ENCODE measurements at regions not wholly inside any gene's neighbourhood (a gene's known extent, or its start where the extent isn't known, plus 50 kb on each side); places are given as distances from the start of the nearest gene placed in this dataset.

DNA sequence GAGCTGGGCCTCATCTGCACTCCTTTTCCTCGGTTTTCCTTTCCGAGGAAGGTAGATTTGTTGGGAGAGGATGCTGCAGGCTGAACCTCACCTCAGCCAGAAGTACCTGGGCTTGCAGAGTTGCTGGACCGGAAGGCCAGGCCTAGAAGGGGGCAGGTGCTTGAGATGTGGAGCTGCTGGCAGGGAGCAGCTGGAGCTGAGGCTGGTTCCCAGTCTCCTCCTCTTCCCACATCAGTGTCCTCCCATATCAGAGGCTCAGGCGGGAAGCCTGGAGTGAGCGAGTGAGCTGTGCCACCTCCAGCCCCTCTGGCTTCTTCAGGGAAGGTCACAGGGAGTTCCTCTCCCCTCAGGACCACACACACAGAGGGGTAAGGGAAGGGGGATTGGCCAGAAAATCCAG, 259.4 kb downstream of the GADD45G start:
- TF ChIP-seq POLR2AphosphoS5 (IDR thresholded peaks at IDR 0.05) (no peak), POLR2A (IDR thresholded peaks at IDR 0.05) (no peak)
- TF ChIP-seq, protein P1, sequence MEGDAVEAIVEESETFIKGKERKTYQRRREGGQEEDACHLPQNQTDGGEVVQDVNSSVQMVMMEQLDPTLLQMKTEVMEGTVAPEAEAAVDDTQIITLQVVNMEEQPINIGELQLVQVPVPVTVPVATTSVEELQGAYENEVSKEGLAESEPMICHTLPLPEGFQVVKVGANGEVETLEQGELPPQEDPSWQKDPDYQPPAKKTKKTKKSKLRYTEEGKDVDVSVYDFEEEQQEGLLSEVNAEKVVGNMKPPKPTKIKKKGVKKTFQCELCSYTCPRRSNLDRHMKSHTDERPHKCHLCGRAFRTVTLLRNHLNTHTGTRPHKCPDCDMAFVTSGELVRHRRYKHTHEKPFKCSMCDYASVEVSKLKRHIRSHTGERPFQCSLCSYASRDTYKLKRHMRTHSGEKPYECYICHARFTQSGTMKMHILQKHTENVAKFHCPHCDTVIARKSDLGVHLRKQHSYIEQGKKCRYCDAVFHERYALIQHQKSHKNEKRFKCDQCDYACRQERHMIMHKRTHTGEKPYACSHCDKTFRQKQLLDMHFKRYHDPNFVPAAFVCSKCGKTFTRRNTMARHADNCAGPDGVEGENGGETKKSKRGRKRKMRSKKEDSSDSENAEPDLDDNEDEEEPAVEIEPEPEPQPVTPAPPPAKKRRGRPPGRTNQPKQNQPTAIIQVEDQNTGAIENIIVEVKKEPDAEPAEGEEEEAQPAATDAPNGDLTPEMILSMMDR (IDR thresholded peaks at IDR 0.05), result no peak

All from upper lobe of left lung (tissue), 4 donors.